IMR-90 (cell line): ENCODE measurements at regions not wholly inside any gene's neighbourhood (a gene's known extent, or its start where the extent isn't known, plus 50 kb on each side); places are given as distances from the start of the nearest gene placed in this dataset.

Source experiments
- ATAC-seq: fragments of 200-7000 bp; cut with Tn5 transposase; 2 replicates; pipeline ENCODE4 v1.9.1; 2020; ENCODE audit warnings: low read depth, mild to moderate bottlenecking, moderate library complexity
- BruUV-seq: library from RNA; stranded (reverse); fragments of 400-500 nt; replicated peaks from 2 replicates; lab custom pipeline; 2021; lab: Mats Ljungman, UMichigan
- CTCF ChIA-PET: fragments of 300-600 bp; formaldehyde crosslinking; extraction: SDS; loops from one replicate; lab custom pipeline; 2021; ENCODE audit warnings: antibody characterized with exemption; lab: Yijun Ruan, JAX
- POLR2A ChIA-PET: fragments of 300-600 bp; sonication (Branson Sonifier 250); formaldehyde crosslinking; loops from one replicate; lab custom pipeline; 2022; ENCODE audit warnings: antibody characterized with exemption; ENCODE audit not compliant: unreplicated experiment; lab: Charles Lee
- DNase-seq: peaks from one replicate; pipeline ENCODE4 v3.0.0; 2013
- H2AFZ ChIP-seq: replicated peaks from 2 replicates; pipeline ENCODE3; 2013; ENCODE audit warnings: low read length, mild to moderate bottlenecking; ENCODE audit not compliant: poor library complexity
- H2AK5ac ChIP-seq: 2 replicates; pipeline ENCODE4 v1.6.1; 2013; ENCODE audit warnings: low read depth, low read length, inconsistent platforms
- H2AK9ac ChIP-seq: replicated peaks from 2 replicates; pipeline ENCODE3; 2013; ENCODE audit warnings: mild to moderate bottlenecking, low read depth, low read length, moderate library complexity; ENCODE audit not compliant: poor library complexity
- H2BK120ac ChIP-seq: 2 replicates; pipeline ENCODE4 v1.6.1; 2013; ENCODE audit warnings: low read depth, low read length, inconsistent platforms
- H2BK15ac ChIP-seq: 3 replicates; pipeline ENCODE4 v1.6.1; 2013; ENCODE audit warnings: low read depth, low read length, inconsistent platforms
- H2BK20ac ChIP-seq: 2 replicates; pipeline ENCODE4 v1.6.1; 2013; ENCODE audit warnings: low read depth, mild to moderate bottlenecking, inconsistent platforms, low read length, moderate library complexity
- H2BK5ac ChIP-seq: 2 replicates; pipeline ENCODE4 v1.6.1; 2013; ENCODE audit warnings: mild to moderate bottlenecking, low read depth, low read length, inconsistent platforms; ENCODE audit not compliant: poor library complexity, severe bottlenecking
- H3K14ac ChIP-seq: replicated peaks from 2 replicates; pipeline ENCODE4 v1.6.1; 2013; ENCODE audit warnings: low read depth, low read length, inconsistent platforms
- H3K18ac ChIP-seq: 2 replicates; pipeline ENCODE4 v1.6.1; 2013; ENCODE audit warnings: low read depth, low read length, control low read depth
- H3K23ac ChIP-seq: 2 replicates; pipeline ENCODE4 v1.6.1; 2013; ENCODE audit warnings: low read depth, low read length, inconsistent platforms
- H3K27ac ChIP-seq: 2 replicates; pipeline ENCODE4 v1.5.1; 2013; ENCODE audit warnings: mild to moderate bottlenecking, control low read depth, low read length; ENCODE audit not compliant: insufficient read depth
- H3K27me3 ChIP-seq: 2 replicates; pipeline ENCODE4 v1.6.1; 2013; ENCODE audit warnings: low read length; ENCODE audit not compliant: control insufficient read depth, insufficient read depth
- H3K36me3 ChIP-seq: 2 replicates; pipeline ENCODE4 v1.6.1; 2013; ENCODE audit warnings: low read length, mixed read lengths; ENCODE audit not compliant: control insufficient read depth, insufficient read depth
- H3K4ac ChIP-seq: 2 replicates; pipeline ENCODE4 v1.6.1; 2013; ENCODE audit warnings: low read depth, low read length, inconsistent platforms
- H3K4me1 ChIP-seq: 2 replicates; pipeline ENCODE4 v1.6.1; 2013; ENCODE audit warnings: low read length, mixed read lengths; ENCODE audit not compliant: control insufficient read depth, insufficient read depth
- H3K4me2 ChIP-seq: 2 replicates; pipeline ENCODE4 v1.6.1; 2013; ENCODE audit warnings: low read depth, mild to moderate bottlenecking, control low read depth, low read length, moderate library complexity
- H3K4me3 ChIP-seq: 2 replicates; pipeline ENCODE4 v1.5.1; 2013; ENCODE audit warnings: low read depth, mild to moderate bottlenecking, control low read depth, low read length, moderate library complexity; ENCODE audit not compliant: insufficient read depth
- H3K56ac ChIP-seq: 2 replicates; pipeline ENCODE4 v1.6.1; 2013; ENCODE audit warnings: low read length, inconsistent platforms; ENCODE audit not compliant: insufficient read depth; ENCODE audit errors: extremely low read depth
- H3K79me1 ChIP-seq, 2 experiments: 2 replicates each; pipeline ENCODE4 v1.6.1; 2013; ENCODE audit warnings: low read length in 2 of 2, inconsistent platforms in 1 of 2, low read depth in 1 of 2
- H3K9ac ChIP-seq: 2 replicates; pipeline ENCODE4 v1.6.1; 2013; ENCODE audit warnings: low read depth, low read length, control low read depth
- H3K9me1 ChIP-seq: 2 replicates; pipeline ENCODE4 v1.6.1; 2013; ENCODE audit warnings: low read length, inconsistent platforms; ENCODE audit not compliant: insufficient read depth
- H3K9me3 ChIP-seq: 2 replicates; pipeline ENCODE4 v1.6.1; 2013; ENCODE audit warnings: low read length; ENCODE audit not compliant: control insufficient read depth, insufficient read depth
- H4K20me1 ChIP-seq: 2 replicates; pipeline ENCODE4 v1.6.1; 2013; ENCODE audit warnings: low read length, inconsistent platforms; ENCODE audit not compliant: insufficient read depth
- H4K5ac ChIP-seq: 2 replicates; pipeline ENCODE4 v1.6.1; 2013; ENCODE audit warnings: mild to moderate bottlenecking, low read depth, low read length, control low read depth
- H4K8ac ChIP-seq, 2 experiments: 2 replicates each; pipeline ENCODE4 v1.6.1; 2013; ENCODE audit warnings: low read depth in 2 of 2, low read length in 2 of 2, control low read depth in 1 of 2, inconsistent platforms in 1 of 2
- H4K91ac ChIP-seq: 2 replicates; pipeline ENCODE4 v1.6.1; 2013; ENCODE audit warnings: low read depth, low read length, inconsistent platforms; ENCODE audit not compliant: insufficient read depth
- BHLHE40 ChIP-seq: fragments of 150-350 bp; IDR thresholded peaks from 2 replicates; pipeline ENCODE4 v1.6.1; 2016; ENCODE audit warnings: mild to moderate bottlenecking, low read depth, low read length
- CEBPB ChIP-seq: IDR thresholded peaks from 2 replicates; pipeline ENCODE4 v1.6.1; 2012; ENCODE audit warnings: low read depth, low read length, improper control_type of control experiment
- CHD1 ChIP-seq: IDR thresholded peaks from 2 replicates; pipeline ENCODE4 v1.6.1; 2012; ENCODE audit warnings: low read depth, low read length, improper control_type of control experiment
- MAFK ChIP-seq: IDR thresholded peaks from 2 replicates; pipeline ENCODE4 v1.6.1; 2012; ENCODE audit warnings: low read depth, low read length, improper control_type of control experiment
- MAZ ChIP-seq: IDR thresholded peaks from 2 replicates; pipeline ENCODE4 v1.6.1; 2012; ENCODE audit warnings: low read depth, mild to moderate bottlenecking, low read length, improper control_type of control experiment, moderate library complexity, borderline replicate concordance
- MXI1 ChIP-seq: IDR thresholded peaks from 2 replicates; pipeline ENCODE4 v1.6.1; 2012; ENCODE audit warnings: low read depth, mild to moderate bottlenecking, low read length, moderate library complexity, borderline replicate concordance
- RCOR1 ChIP-seq: IDR thresholded peaks from 2 replicates; pipeline ENCODE4 v1.6.1; 2012; ENCODE audit warnings: mild to moderate bottlenecking, low read length, improper control_type of control experiment; ENCODE audit not compliant: insufficient replicate concordance
- RFX5 ChIP-seq: IDR thresholded peaks from 2 replicates; pipeline ENCODE4 v1.8.0; 2012; ENCODE audit warnings: low read depth, mild to moderate bottlenecking, low read length, moderate library complexity
- USF2 ChIP-seq: fragments of 150-350 bp; IDR thresholded peaks from 2 replicates; pipeline ENCODE4 v1.6.1; 2017; ENCODE audit warnings: mild to moderate bottlenecking, antibody characterized with exemption, low read length, low read depth
- WGBS, 2 experiments: methylation state at CpG; one replicate each; pipeline versions ENCODE4 v1.1.5 to v1.1.7; 2013; ENCODE audit warnings: missing lambda C conversion rate in 2 of 2; ENCODE audit not compliant: insufficient read length in 1 of 2; ENCODE audit errors: extremely low coverage in 2 of 2; 5-methylcytosine and 5-hydroxymethylcytosine counted together
- dilution Hi-C: fragments of 300-500 bp; cut with HindIII; formaldehyde crosslinking; loops from one replicate; pipeline ENCODE4 v1.14.3; 2018; ENCODE audit warnings: low sequenced_read_pairs; ENCODE audit not compliant: unreplicated experiment
- in situ Hi-C: fragments of 300-500 bp; cut with MboI; formaldehyde crosslinking; loops from 3 replicates; pipeline ENCODE4 v1.14.3; 2019; ENCODE audit warnings: low sequenced_read_pairs, inconsistent platforms, mixed read lengths
- intact Hi-C: fragments of 100-400 bp; cut with micrococcal nuclease; formaldehyde crosslinking; loops from 2 replicates; pipeline ENCODE4 v1.10.0; 2022
- TF ChIP-seq, protein P1 (sequence below): fragments of 150-350 bp; IDR thresholded peaks from 2 replicates; pipeline ENCODE4 v1.6.1; 2016; ENCODE audit warnings: low read depth, mild to moderate bottlenecking, low read length, moderate library complexity, borderline replicate concordance

DNA sequence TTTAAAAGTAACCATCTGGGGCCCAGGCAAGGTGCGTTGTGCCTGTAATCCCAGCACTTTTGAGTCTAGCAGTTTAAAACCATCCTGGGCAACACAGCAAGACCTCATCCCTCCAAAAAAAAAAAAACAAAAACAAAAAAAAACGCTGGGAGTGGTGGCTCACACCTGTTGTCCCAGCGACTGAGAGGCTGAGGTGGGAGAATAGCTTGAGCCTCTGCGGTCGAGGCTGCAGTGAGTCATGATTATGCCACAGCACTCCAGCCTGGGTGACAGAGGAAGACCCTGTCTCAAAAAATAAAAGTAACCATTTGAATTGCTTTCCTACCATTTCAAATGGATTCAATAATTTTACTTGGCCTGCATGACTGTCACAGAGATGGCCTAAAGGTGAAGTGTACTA lies 186.5 kb upstream of the ATP2B1 start:
- Histone ChIP-seq H3K4me3 (no peak overlapping the region), H4K91ac (no peak overlapping the region), H2BK20ac (no peak overlapping the region), H3K4me2 (no peak overlapping the region), H2BK5ac (no peak overlapping the region), H4K5ac (no peak overlapping the region), H4K20me1 (no peaks in the 10 kb centered on the region), H3K27ac (no peak overlapping the region), H2AK9ac (no peak overlapping the region), H3K4me1 (peaks cover 7% of the 10 kb centered on the region), H3K4ac (no peak overlapping the region), H3K18ac (no peak overlapping the region), H3K9me1 (no peaks in the 10 kb centered on the region), H4K8ac (no peak overlapping the region), H3K23ac (no peak overlapping the region), H2AFZ (no peak overlapping the region), H3K9ac (no peak overlapping the region), H3K27me3 (no peaks in the 10 kb centered on the region), H3K14ac (no peak overlapping the region), H3K79me1 (no peaks in the 10 kb centered on the region), H3K36me3 (no peaks in the 10 kb centered on the region), H2BK15ac (no peak overlapping the region), H2BK120ac (0 out of 2 replicates have a peak overlapping the region, but pooled peaks have one; percentile 57), H3K56ac (no peak overlapping the region), H3K9me3 (no peaks in the 10 kb centered on the region), H2AK5ac (no peak overlapping the region; the same call in 1 of the 2 replicates)
- ATAC-seq (no peak), DNase-seq (no peak)
- dilution Hi-C loops (no loop called here), intact Hi-C loops (no loop called here), in situ Hi-C loops (no loop called here)
- TF ChIP-seq MAFK (no peak), MXI1 (no peak), MAZ (no peak), RFX5 (no peak), CHD1 (no peak), BHLHE40 (no peak), CEBPB (no peak), RCOR1 (no peak), USF2 (no peak)
- TF ChIP-seq, protein P1, sequence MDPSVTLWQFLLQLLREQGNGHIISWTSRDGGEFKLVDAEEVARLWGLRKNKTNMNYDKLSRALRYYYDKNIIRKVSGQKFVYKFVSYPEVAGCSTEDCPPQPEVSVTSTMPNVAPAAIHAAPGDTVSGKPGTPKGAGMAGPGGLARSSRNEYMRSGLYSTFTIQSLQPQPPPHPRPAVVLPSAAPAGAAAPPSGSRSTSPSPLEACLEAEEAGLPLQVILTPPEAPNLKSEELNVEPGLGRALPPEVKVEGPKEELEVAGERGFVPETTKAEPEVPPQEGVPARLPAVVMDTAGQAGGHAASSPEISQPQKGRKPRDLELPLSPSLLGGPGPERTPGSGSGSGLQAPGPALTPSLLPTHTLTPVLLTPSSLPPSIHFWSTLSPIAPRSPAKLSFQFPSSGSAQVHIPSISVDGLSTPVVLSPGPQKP: no peak
- ChIA-PET POLR2A (no interaction called here), CTCF (no interaction called here)
- BruUV-seq: no TSS peak
- WGBS, 2 experiments: 100% methylated on average over 2 of the region's 5 CpGs; no CpG with 5 or more reads in 1 of the 2 experiments
